Testis (tissue), 2 donors: ENCODE measurements at regions not wholly inside any gene's neighbourhood (a gene's known extent, or its start where the extent isn't known, plus 50 kb on each side); places are given as distances from the start of the nearest gene placed in this dataset.
A peak's percentile ranks its signal among the peaks of the same experiment; 100 is the strongest.
"Not testable (repeated sequence)": the region's sequence is repeated elsewhere in the genome, so short reads cannot be mapped to it uniquely, and the experiment has no call there.

Experiments used
- DNase-seq: peaks from one replicate; pipeline ENCODE4 v3.0.0-alpha.2; 2019
- H3K27ac ChIP-seq, 2 donors: fragments of 200-600 bp; sonication (generic); one replicate each; pipeline ENCODE4 v1.5.1; 2019
- H3K27me3 ChIP-seq: fragments of 200-600 bp; sonication (generic); one replicate; pipeline ENCODE4 v1.5.1; 2019
- H3K36me3 ChIP-seq: fragments of 200-600 bp; sonication (generic); one replicate; pipeline ENCODE4 v1.5.1; 2017; ENCODE audit warnings: low read depth; ENCODE audit errors: missing control alignments
- H3K4me1 ChIP-seq: fragments of 200-600 bp; sonication (generic); one replicate; pipeline ENCODE4 v1.5.1; 2019
- H3K4me3 ChIP-seq, 2 donors: fragments of 200-600 bp; sonication (generic); one replicate each; pipeline ENCODE4 v1.5.1; 2017 to 2019
- H3K9me3 ChIP-seq: fragments of 200-600 bp; sonication (generic); one replicate; pipeline ENCODE4 v1.5.1; 2017
- POLR2A ChIP-seq: fragments of 450-650 bp; IDR thresholded peaks from one replicate; pipeline ENCODE4 v1.6.1; 2017; ENCODE audit warnings: antibody characterized with exemption, mild to moderate bottlenecking, moderate library complexity
- WGBS, 2 donors: methylation state at CpG; one replicate each; pipeline ENCODE4 v1.1.5; 2018; 5-methylcytosine and 5-hydroxymethylcytosine counted together
- intact Hi-C: fragments of 100-400 bp; cut with DNase I; formaldehyde crosslinking; loops from one replicate; pipeline ENCODE4 v1.15.1; 2023; ENCODE audit warnings: low total_unique reads
- TF ChIP-seq, protein P1 (sequence below), 3 experiments: fragments of 450-650 bp in 2 of 3; fragments of 200-600 bp in 1 of 3; sonication (generic) in 1 of 3; IDR thresholded peaks; one replicate each; pipeline ENCODE4 v1.5.1; 2016 to 2019; ENCODE audit warnings: antibody characterized with exemption in 3 of 3, mild to moderate bottlenecking in 2 of 3, moderate library complexity in 1 of 3

DNA sequence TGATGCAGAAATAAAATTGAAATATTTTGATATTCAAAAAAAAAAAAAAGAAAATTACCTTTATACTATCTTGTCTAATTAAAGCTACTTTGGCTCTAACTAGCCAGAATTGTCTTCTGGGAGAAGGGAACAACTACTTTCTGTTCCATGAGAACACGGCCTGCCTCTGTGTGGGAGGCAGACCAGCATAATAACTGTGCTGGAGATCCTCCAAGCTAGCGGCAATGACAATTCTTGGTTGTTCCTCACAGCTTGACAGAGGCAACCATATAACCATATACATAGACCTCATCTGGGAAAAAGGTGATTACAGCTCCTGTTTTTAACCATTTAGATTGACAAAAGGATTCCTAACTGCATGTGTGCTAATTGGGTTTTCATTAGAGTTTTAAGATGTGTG lies 95.7 kb downstream of the RBMX2 start:
- no peaks in the 10 kb centered on the region for H3K36me3 ChIP-seq
- H3K4me3 ChIP-seq, result no peak overlapping the region
- DNase-seq, result peak; percentile 50
- 14 to 16% methylated on average over 2 of the region's 2 CpGs for WGBS, 2 donors
- H3K9me3 ChIP-seq, result no peaks in the 10 kb centered on the region
- H3K4me1 ChIP-seq, result no peaks in the 10 kb centered on the region
- H3K27ac ChIP-seq, result no peak overlapping the region
- TF ChIP-seq POLR2A, result no peak
- TF ChIP-seq, protein P1, sequence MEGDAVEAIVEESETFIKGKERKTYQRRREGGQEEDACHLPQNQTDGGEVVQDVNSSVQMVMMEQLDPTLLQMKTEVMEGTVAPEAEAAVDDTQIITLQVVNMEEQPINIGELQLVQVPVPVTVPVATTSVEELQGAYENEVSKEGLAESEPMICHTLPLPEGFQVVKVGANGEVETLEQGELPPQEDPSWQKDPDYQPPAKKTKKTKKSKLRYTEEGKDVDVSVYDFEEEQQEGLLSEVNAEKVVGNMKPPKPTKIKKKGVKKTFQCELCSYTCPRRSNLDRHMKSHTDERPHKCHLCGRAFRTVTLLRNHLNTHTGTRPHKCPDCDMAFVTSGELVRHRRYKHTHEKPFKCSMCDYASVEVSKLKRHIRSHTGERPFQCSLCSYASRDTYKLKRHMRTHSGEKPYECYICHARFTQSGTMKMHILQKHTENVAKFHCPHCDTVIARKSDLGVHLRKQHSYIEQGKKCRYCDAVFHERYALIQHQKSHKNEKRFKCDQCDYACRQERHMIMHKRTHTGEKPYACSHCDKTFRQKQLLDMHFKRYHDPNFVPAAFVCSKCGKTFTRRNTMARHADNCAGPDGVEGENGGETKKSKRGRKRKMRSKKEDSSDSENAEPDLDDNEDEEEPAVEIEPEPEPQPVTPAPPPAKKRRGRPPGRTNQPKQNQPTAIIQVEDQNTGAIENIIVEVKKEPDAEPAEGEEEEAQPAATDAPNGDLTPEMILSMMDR (IDR thresholded peaks at IDR 0.05), result no peak
- H3K27me3 ChIP-seq, result no peaks in the 10 kb centered on the region
- intact Hi-C loops, result no loop called here

DNA sequence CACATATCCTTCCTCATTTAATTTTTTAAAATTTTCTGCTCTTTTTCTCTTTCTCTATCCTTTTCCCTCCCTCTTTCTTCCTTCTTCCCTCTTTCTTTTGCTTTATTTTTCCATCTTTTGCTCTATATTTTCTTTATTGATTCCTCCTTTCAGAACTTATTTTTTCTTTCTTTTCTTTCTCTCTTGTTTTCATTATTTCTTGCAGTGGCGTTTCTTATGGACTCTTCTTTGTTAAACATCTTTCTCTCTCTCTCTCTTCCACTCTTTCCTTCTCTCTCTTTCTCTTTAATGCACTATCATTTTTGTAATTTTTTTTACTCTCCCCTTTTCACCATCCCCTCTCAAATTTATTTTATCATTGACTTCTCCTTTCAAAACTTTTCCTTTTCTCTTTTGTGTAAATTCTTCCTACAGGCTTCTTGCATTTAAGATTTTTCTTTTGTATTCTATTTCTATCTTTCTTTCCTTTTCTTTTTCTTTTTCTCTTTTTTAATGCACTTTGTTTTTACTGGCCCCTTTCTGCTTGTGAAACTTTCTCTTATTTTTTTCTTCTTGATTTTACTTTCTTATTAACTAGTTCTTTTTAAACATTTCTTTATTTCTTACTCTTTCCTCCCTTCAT lies 97.0 kb downstream of the RBMX2 start:
- no peak overlapping the region for H3K4me3 ChIP-seq
- H3K4me1 ChIP-seq, result no peaks in the 10 kb centered on the region
- H3K27me3 ChIP-seq, result no peaks in the 10 kb centered on the region
- intact Hi-C loops, result no loop called here
- no peaks in the 10 kb centered on the region for H3K9me3 ChIP-seq
- TF ChIP-seq POLR2A, result no peak
- TF ChIP-seq, protein P1 (IDR thresholded peaks at IDR 0.05), result no peak
- DNase-seq, result no peak
- no peaks in the 10 kb centered on the region for H3K36me3 ChIP-seq
- 89 to 94% methylated on average over 1 of the region's 1 CpG for WGBS, 2 donors
- no peak overlapping the region for H3K27ac ChIP-seq

DNA sequence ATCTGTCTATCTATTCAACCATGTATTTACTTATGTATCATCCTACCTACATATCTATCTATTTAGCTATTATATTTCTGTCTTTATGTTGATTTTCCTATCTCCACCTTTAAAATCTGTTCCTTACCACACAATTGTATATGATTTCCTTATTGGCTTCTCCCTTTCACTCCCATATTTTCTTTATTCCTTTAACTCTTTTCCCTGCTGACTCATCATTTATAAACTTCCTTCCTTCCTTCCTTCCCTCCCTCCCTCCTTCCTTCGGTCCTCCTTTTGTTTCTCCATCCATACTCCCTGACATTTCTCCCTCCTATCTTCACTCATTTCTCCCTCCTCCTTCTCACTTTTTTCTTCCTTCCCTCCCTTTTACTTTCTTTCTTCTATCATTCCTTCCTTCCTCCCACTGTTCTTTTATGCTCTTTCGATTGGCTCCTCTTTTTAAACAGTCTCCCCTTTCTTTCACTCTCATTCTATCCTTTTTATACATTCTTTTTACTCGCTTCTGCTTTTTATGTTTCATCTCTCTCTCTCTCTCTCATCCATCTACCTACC lies 100.3 kb downstream of the RBMX2 start:
- Histone ChIP-seq H3K27ac (no peak overlapping the region), H3K4me1 (no peaks in the 10 kb centered on the region), H3K9me3 (no peaks in the 10 kb centered on the region), H3K36me3 (no peaks in the 10 kb centered on the region), H3K4me3 (no peak overlapping the region), H3K27me3 (no peaks in the 10 kb centered on the region)
- TF ChIP-seq POLR2A, result no peak
- TF ChIP-seq, protein P1 (IDR thresholded peaks at IDR 0.05), result no peak
- intact Hi-C loops, result loop anchor here (10.0 kb wide), 1 partner anchor 823 kb away; no protein-coding TSS in a partner anchor
- WGBS, 2 donors, result 66 to 80% methylated on average over 3 of the region's 3 CpGs
- no peak for DNase-seq

DNA sequence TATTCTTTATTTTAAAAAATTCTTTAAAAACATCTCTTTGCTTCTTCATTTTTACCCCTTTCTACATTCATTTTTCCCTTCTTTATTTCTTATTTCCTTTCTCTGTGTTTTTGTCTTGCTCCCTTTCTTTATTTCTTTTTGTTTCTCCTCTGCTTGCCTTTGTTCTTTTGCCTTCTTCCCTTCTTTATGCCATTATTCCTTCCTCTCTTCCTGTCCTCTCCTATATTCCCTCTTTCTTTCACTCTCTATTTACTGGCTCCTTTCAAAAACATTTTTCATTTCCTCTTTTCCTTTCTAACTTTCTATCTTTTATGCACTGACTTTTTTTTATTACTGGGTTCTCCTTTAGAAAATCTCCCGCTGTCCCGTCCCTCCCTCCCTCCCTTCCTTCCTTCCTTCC lies 102.2 kb downstream of the RBMX2 start:
- H3K36me3 ChIP-seq, result no peaks in the 10 kb centered on the region
- DNase-seq, result no peak
- no peak overlapping the region for H3K27ac ChIP-seq
- intact Hi-C loops, result loop anchor here (10.0 kb wide), 1 partner anchor 821 kb away; no protein-coding TSS in a partner anchor
- H3K4me1 ChIP-seq, result no peaks in the 10 kb centered on the region
- H3K27me3 ChIP-seq, result no peaks in the 10 kb centered on the region
- 94 to 97% methylated on average over 2 of the region's 2 CpGs for WGBS, 2 donors
- TF ChIP-seq, protein P1 (IDR thresholded peaks at IDR 0.05), result no peak
- no peak for TF ChIP-seq POLR2A
- H3K9me3 ChIP-seq, result no peaks in the 10 kb centered on the region
- H3K4me3 ChIP-seq, result no peak overlapping the region

DNA sequence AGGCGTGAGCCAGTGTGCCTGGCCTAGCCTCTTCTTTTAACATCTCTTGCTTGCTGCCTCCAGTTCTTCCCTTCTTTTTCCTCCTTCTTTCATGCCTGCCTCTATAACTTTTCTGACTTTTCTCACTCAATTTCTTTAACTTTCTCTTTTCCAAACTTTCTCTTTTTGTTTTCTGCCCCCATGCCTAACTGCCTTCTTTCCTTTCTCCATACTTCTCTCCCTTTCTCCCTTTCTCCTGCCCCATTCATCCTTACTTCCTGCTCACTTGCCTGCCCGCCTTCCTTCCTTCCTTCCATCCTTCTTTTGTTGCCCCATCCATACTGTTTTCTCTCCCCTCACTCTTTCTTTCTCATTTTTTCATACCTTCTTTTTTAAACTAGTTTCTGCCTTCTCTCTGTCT lies 105.2 kb downstream of the RBMX2 start:
- Histone ChIP-seq H3K36me3 (no peaks in the 10 kb centered on the region), H3K4me3 (no peak overlapping the region), H3K27me3 (no peaks in the 10 kb centered on the region), H3K9me3 (no peaks in the 10 kb centered on the region), H3K4me1 (no peaks in the 10 kb centered on the region), H3K27ac (no peak overlapping the region)
- DNase-seq, result no peak
- TF ChIP-seq POLR2A, result no peak
- TF ChIP-seq, protein P1 (IDR thresholded peaks at IDR 0.05), result no peak
- intact Hi-C loops, result loop anchor here (10.0 kb wide), 1 partner anchor 818 kb away; no protein-coding TSS in a partner anchor
- 87 to 90% methylated on average over 2 of the region's 2 CpGs for WGBS, 2 donors

DNA sequence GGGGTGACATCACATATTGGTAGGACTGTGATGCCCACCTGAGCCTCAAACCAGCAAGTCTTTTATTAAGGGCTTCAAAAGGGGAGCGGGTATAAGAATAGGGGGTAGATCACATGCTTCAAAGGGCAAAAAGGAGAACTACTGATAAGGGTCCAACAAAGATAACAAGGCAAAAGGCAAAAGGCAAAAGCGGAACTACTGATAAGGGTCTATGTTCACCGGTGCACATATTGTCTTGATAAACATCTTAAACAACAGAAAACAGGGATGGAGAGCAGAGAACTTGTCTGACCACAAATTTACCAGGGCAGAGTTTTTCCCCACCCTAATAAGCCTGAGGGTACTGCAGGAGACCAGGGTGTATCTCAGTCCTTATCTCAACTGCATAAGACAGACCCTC lies 110.7 kb downstream of the RBMX2 start:
- intact Hi-C loops, H3K4me1 ChIP-seq, H3K27me3 ChIP-seq, H3K4me3 ChIP-seq, H3K27ac ChIP-seq, DNase-seq, H3K9me3 ChIP-seq, H3K36me3 ChIP-seq: not testable (repeated sequence)
- 90 to 93% methylated on average over 3 of the region's 3 CpGs for WGBS, 2 donors
